ENCODE measurements at regions not wholly inside any gene's neighbourhood (a gene's known extent, or its start where the extent isn't known, plus 50 kb on each side); places are given as distances from the start of the nearest gene placed in this dataset.

DNA sequence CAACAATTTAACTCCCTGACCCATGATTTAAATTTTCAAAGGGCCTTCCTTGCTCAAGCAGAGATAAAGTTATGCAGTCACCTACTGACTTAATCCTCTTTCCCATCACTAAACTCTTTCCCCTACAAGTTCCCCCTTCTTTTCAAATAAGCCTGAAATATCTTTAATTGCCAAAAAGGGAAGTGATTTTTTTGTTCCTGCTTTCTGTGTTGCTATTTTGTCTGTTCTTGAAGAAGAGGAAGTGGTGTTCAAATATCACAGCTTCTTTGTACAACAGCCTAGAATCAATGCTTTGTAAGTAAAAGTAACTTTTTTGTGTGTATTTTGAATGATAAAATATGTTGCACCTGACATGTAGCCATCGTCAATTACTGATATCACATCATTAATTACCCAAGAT is 595.9 kb downstream of the CENPC start:
- TF ChIP-seq, protein P1, sequence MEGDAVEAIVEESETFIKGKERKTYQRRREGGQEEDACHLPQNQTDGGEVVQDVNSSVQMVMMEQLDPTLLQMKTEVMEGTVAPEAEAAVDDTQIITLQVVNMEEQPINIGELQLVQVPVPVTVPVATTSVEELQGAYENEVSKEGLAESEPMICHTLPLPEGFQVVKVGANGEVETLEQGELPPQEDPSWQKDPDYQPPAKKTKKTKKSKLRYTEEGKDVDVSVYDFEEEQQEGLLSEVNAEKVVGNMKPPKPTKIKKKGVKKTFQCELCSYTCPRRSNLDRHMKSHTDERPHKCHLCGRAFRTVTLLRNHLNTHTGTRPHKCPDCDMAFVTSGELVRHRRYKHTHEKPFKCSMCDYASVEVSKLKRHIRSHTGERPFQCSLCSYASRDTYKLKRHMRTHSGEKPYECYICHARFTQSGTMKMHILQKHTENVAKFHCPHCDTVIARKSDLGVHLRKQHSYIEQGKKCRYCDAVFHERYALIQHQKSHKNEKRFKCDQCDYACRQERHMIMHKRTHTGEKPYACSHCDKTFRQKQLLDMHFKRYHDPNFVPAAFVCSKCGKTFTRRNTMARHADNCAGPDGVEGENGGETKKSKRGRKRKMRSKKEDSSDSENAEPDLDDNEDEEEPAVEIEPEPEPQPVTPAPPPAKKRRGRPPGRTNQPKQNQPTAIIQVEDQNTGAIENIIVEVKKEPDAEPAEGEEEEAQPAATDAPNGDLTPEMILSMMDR (IDR thresholded peaks at IDR 0.05; ENCODE audit: insufficient read depth, low read length) = no peak
- TF ChIP-seq POLR2AphosphoS5 (IDR thresholded peaks at IDR 0.05; ENCODE audit: low read depth) (no peak), GABPA (IDR thresholded peaks at IDR 0.05; ENCODE audit: low read depth) (no peak)
- TF ChIP-seq, protein P2, sequence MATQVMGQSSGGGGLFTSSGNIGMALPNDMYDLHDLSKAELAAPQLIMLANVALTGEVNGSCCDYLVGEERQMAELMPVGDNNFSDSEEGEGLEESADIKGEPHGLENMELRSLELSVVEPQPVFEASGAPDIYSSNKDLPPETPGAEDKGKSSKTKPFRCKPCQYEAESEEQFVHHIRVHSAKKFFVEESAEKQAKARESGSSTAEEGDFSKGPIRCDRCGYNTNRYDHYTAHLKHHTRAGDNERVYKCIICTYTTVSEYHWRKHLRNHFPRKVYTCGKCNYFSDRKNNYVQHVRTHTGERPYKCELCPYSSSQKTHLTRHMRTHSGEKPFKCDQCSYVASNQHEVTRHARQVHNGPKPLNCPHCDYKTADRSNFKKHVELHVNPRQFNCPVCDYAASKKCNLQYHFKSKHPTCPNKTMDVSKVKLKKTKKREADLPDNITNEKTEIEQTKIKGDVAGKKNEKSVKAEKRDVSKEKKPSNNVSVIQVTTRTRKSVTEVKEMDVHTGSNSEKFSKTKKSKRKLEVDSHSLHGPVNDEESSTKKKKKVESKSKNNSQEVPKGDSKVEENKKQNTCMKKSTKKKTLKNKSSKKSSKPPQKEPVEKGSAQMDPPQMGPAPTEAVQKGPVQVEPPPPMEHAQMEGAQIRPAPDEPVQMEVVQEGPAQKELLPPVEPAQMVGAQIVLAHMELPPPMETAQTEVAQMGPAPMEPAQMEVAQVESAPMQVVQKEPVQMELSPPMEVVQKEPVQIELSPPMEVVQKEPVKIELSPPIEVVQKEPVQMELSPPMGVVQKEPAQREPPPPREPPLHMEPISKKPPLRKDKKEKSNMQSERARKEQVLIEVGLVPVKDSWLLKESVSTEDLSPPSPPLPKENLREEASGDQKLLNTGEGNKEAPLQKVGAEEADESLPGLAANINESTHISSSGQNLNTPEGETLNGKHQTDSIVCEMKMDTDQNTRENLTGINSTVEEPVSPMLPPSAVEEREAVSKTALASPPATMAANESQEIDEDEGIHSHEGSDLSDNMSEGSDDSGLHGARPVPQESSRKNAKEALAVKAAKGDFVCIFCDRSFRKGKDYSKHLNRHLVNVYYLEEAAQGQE (IDR thresholded peaks at IDR 0.05; ENCODE audit: insufficient replicate concordance, low read depth) = no peak

All from HL-60 (cell line).